Neuronal stem cell (in vitro differentiated cells): ENCODE measurements at regions not wholly inside any gene's neighbourhood (a gene's known extent, or its start where the extent isn't known, plus 50 kb on each side); places are given as distances from the start of the nearest gene placed in this dataset.

ENCODE experiments used
- DNase-seq: peaks from one replicate; pipeline ENCODE4 v3.0.0-alpha.2; 2013; ENCODE audit warnings: low spot score
- H2AFZ ChIP-seq: one replicate; pipeline ENCODE4 v1.6.1; 2013; ENCODE audit warnings: mild to moderate bottlenecking, low read length, inconsistent platforms
- H2AK5ac ChIP-seq: 2 replicates; pipeline ENCODE4 v1.6.1; 2013; ENCODE audit warnings: low read depth, mild to moderate bottlenecking, inconsistent platforms, low read length, moderate library complexity, mixed read lengths
- H2BK120ac ChIP-seq: 2 replicates; pipeline ENCODE4 v1.6.1; 2013; ENCODE audit warnings: low read depth, mild to moderate bottlenecking, inconsistent platforms, low read length, moderate library complexity, mixed read lengths
- H2BK12ac ChIP-seq: one replicate; pipeline ENCODE4 v1.6.1; 2013; ENCODE audit warnings: low read length, inconsistent platforms
- H2BK15ac ChIP-seq: 2 replicates; pipeline ENCODE4 v1.6.1; 2013; ENCODE audit warnings: mild to moderate bottlenecking, low read length, inconsistent platforms, mixed read lengths
- H2BK5ac ChIP-seq: one replicate; pipeline ENCODE4 v1.6.1; 2013; ENCODE audit warnings: inconsistent platforms, mild to moderate bottlenecking, low read length, moderate library complexity
- H3K14ac ChIP-seq: one replicate; pipeline ENCODE4 v1.6.1; 2013; ENCODE audit warnings: low read length, inconsistent platforms
- H3K18ac ChIP-seq: 2 replicates; pipeline ENCODE4 v1.6.1; 2013; ENCODE audit warnings: low read length, inconsistent platforms
- H3K23ac ChIP-seq: 2 replicates; pipeline ENCODE4 v1.6.1; 2013; ENCODE audit warnings: low read depth, mild to moderate bottlenecking, mixed read lengths, low read length, inconsistent platforms; ENCODE audit not compliant: poor library complexity
- H3K27ac ChIP-seq: replicated peaks from 3 replicates; pipeline ENCODE4 v1.5.1; 2013; ENCODE audit warnings: low read length, inconsistent platforms
- H3K27me3 ChIP-seq, 3 experiments: 2 replicates each; pipeline ENCODE4 v1.6.1; 2013; ENCODE audit warnings: low read length in 3 of 3, mild to moderate bottlenecking in 2 of 3, inconsistent platforms in 1 of 3, low read depth in 1 of 3, mixed read lengths in 1 of 3, moderate library complexity in 1 of 3; ENCODE audit not compliant: control insufficient read depth in 3 of 3, insufficient read depth in 3 of 3
- H3K36me3 ChIP-seq, 2 donors: replicated peaks in 1 of 2; 2 replicates each; pipeline ENCODE4 v1.6.1; 2013; ENCODE audit warnings: low read length in 2 of 2; ENCODE audit not compliant: control insufficient read depth in 2 of 2, insufficient read depth in 2 of 2
- H3K4ac ChIP-seq: 2 replicates; pipeline ENCODE4 v1.6.1; 2013; ENCODE audit warnings: inconsistent platforms, mild to moderate bottlenecking, low read length, moderate library complexity
- H3K4me1 ChIP-seq, 2 donors: 1 replicate in 1 of 2; 2 replicates in 1 of 2; pipeline ENCODE4 v1.6.1; 2013; ENCODE audit warnings: low read length in 2 of 2, low read depth in 1 of 2; ENCODE audit not compliant: control insufficient read depth in 2 of 2, insufficient read depth in 1 of 2
- H3K4me2 ChIP-seq: one replicate; pipeline ENCODE4 v1.6.1; 2013; ENCODE audit warnings: mild to moderate bottlenecking, low read length, inconsistent platforms; ENCODE audit not compliant: insufficient read depth, poor library complexity, severe bottlenecking
- H3K4me3 ChIP-seq, 2 donors: 2 replicates each; pipeline ENCODE4 v1.5.1; 2013; ENCODE audit warnings: low read length in 2 of 2, mild to moderate bottlenecking in 2 of 2, inconsistent platforms in 1 of 2, moderate library complexity in 1 of 2
- H3K79me1 ChIP-seq: one replicate; pipeline ENCODE4 v1.6.1; 2013; ENCODE audit warnings: low read depth, mild to moderate bottlenecking, inconsistent platforms, low read length, moderate library complexity
- H3K9ac ChIP-seq: one replicate; pipeline ENCODE4 v1.6.1; 2013; ENCODE audit warnings: mild to moderate bottlenecking, low read depth, low read length, inconsistent platforms; ENCODE audit not compliant: poor library complexity
- H3K9me3 ChIP-seq, 2 donors: replicated peaks in 1 of 2; 2 replicates each; pipeline versions ENCODE3 to v1.6.1; 2013; ENCODE audit warnings: low read length in 2 of 2, mild to moderate bottlenecking in 2 of 2, inconsistent platforms in 1 of 2, low read depth in 1 of 2, mixed read lengths in 1 of 2, moderate library complexity in 1 of 2; ENCODE audit not compliant: control insufficient read depth in 2 of 2, insufficient read depth in 1 of 2
- H4K8ac ChIP-seq: one replicate; pipeline ENCODE4 v1.6.1; 2013; ENCODE audit warnings: low read depth, mild to moderate bottlenecking, inconsistent platforms, low read length, moderate library complexity
- H4K91ac ChIP-seq: one replicate; pipeline ENCODE4 v1.6.1; 2013; ENCODE audit warnings: low read length, low read depth, mild to moderate bottlenecking, inconsistent platforms; ENCODE audit not compliant: poor library complexity
- WGBS, 2 donors: extraction: QIAGEN DNeasy Blood & Tissue Kit; methylation state at CpG; one replicate each; pipeline ENCODE4 v1.1.7; 2013; ENCODE audit warnings: missing lambda C conversion rate in 2 of 2, mixed read lengths in 1 of 2; ENCODE audit not compliant: insufficient read length in 2 of 2, insufficient replicate concordance in 1 of 2; ENCODE audit errors: extremely low coverage in 2 of 2; 5-methylcytosine and 5-hydroxymethylcytosine counted together

GRCh38 chr2:116200086-116200485 lies 1614.4 kb upstream of the DDX18 start:
- no peaks in the 10 kb centered on the region for H3K79me1 ChIP-seq
- H3K9me3 ChIP-seq: no peaks in the 10 kb centered on the region

GRCh38 chr2:116211719-116212118 lies 1602.8 kb upstream of the DDX18 start:
- no peak overlapping the region for H2AK5ac ChIP-seq
- no peak overlapping the region for H2AFZ ChIP-seq
- H3K4me3 ChIP-seq: no peak overlapping the region
- no peak overlapping the region for H4K91ac ChIP-seq
- no peak for DNase-seq
- no peaks in the 10 kb centered on the region for H3K4me1 ChIP-seq
- no peak overlapping the region for H4K8ac ChIP-seq
- H3K79me1 ChIP-seq: no peaks in the 10 kb centered on the region
- no peaks in the 10 kb centered on the region for H3K9me3 ChIP-seq
- H3K18ac ChIP-seq: no peak overlapping the region
- H3K36me3 ChIP-seq: no peaks in the 10 kb centered on the region
- no peak overlapping the region for H2BK5ac ChIP-seq
- no peaks in the 10 kb centered on the region for H3K27me3 ChIP-seq
- no peak overlapping the region for H3K4ac ChIP-seq
- no peak overlapping the region for H3K9ac ChIP-seq
- WGBS, 2 donors: no CpG with 5 or more reads among the region's 3 CpGs
- no peak overlapping the region for H2BK15ac ChIP-seq
- H3K27ac ChIP-seq: no peak overlapping the region
- no peak overlapping the region for H3K23ac ChIP-seq
- no peak overlapping the region for H2BK120ac ChIP-seq
- no peak overlapping the region for H3K14ac ChIP-seq
- H3K4me2 ChIP-seq: no peak overlapping the region
- H2BK12ac ChIP-seq: no peak overlapping the region

More at GRCh38 chr2:116200086-116200485, 1614.4 kb upstream of the DDX18 start:
- WGBS, 2 donors: no CpG with 5 or more reads among the region's 2 CpGs
- no peak overlapping the region for H4K91ac ChIP-seq
- H3K4me2 ChIP-seq: no peak overlapping the region
- no peak overlapping the region for H2AFZ ChIP-seq
- no peak overlapping the region for H2BK120ac ChIP-seq
- H2BK5ac ChIP-seq: no peak overlapping the region
- no peak overlapping the region for H4K8ac ChIP-seq
- no peak overlapping the region for H3K9ac ChIP-seq
- H3K4me1 ChIP-seq: no peaks in the 10 kb centered on the region
- no peak overlapping the region for H3K14ac ChIP-seq
- H3K4ac ChIP-seq: no peak overlapping the region
- H3K23ac ChIP-seq: no peak overlapping the region
- no peaks in the 10 kb centered on the region for H3K36me3 ChIP-seq
- no peak overlapping the region for H3K27ac ChIP-seq
- H3K27me3 ChIP-seq: no peaks in the 10 kb centered on the region
- no peak overlapping the region for H2BK12ac ChIP-seq
- H3K18ac ChIP-seq: no peak overlapping the region
- H2BK15ac ChIP-seq: no peak overlapping the region
- no peak overlapping the region for H2AK5ac ChIP-seq
- no peak for DNase-seq
- no peak overlapping the region for H3K4me3 ChIP-seq

DNA sequence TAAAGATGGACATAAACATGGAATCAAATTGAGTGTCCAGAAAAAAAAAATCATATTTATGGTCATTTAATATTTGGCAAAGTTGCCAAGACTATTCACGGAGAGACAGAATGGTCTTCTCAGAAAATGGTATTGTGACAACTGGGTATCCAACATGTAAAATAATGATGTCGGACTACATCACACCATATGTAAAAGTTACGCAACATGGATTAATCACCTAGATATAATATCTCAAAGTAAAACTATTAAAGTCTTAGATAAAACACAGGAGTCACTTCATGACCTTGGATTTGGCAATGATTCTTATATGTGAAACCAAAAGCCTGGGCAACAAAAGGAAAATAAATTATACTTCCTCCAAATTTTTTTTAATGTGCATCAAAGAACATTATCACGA lies 1591.7 kb upstream of the DDX18 start:
- Histone ChIP-seq H3K4me2 (no peak overlapping the region), H3K27me3 (no peaks in the 10 kb centered on the region), H2AFZ (no peak overlapping the region), H3K4me3 (no peak overlapping the region), H3K14ac (no peak overlapping the region), H2BK15ac (no peak overlapping the region), H3K79me1 (no peaks in the 10 kb centered on the region), H2AK5ac (no peak overlapping the region), H3K4me1 (no peaks in the 10 kb centered on the region), H4K91ac (no peak overlapping the region), H2BK5ac (no peak overlapping the region), H3K27ac (no peak overlapping the region), H3K23ac (no peak overlapping the region), H3K4ac (no peak overlapping the region), H2BK12ac (no peak overlapping the region), H4K8ac (no peak overlapping the region), H3K9me3 (peaks cover 0 to 1% of the 10 kb centered on the region in 2 donors), H3K36me3 (no peaks in the 10 kb centered on the region), H3K18ac (no peak overlapping the region), H3K9ac (no peak overlapping the region), H2BK120ac (no peak overlapping the region)
- no CpG with 5 or more reads among the region's 4 CpGs for WGBS, 2 donors
- DNase-seq: no peak

- Histone ChIP-seq H3K27ac (no peak overlapping the region), H3K36me3 (no peaks in the 10 kb centered on the region), H3K9ac (no peak overlapping the region), H3K27me3 (no peaks in the 10 kb centered on the region), H4K91ac (no peak overlapping the region), H2BK120ac (no peak overlapping the region), H2AFZ (no peak overlapping the region), H3K9me3 (peaks cover 0 to 1% of the 10 kb centered on the region in 2 donors), H3K4me3 (peak overlapping the region in 1 of 2 donors; percentile 44), H3K4me1 (no peaks in the 10 kb centered on the region), H2BK12ac (no peak overlapping the region), H3K4ac (no peak overlapping the region), H2AK5ac (no peak overlapping the region), H4K8ac (no peak overlapping the region), H3K79me1 (no peaks in the 10 kb centered on the region), H2BK15ac (no peak overlapping the region), H3K4me2 (no peak overlapping the region), H2BK5ac (no peak overlapping the region), H3K23ac (no peak overlapping the region), H3K14ac (peak overlapping the region; percentile 65), H3K18ac (no peak overlapping the region)
- DNase-seq: no peak
- no CpG with 5 or more reads among the region's 4 CpGs for WGBS, 2 donors
Measured at GRCh38 chr2:116223912-116224311, 1590.6 kb upstream of the DDX18 start.
